Mesendoderm (in vitro differentiated cells): ENCODE measurements at regions not wholly inside any gene's neighbourhood (a gene's known extent, or its start where the extent isn't known, plus 50 kb on each side); places are given as distances from the start of the nearest gene placed in this dataset.

Source experiments
- DNase-seq: peaks from one replicate; pipeline ENCODE4 v3.0.0; 2013
- H2AK5ac ChIP-seq: 2 replicates; pipeline ENCODE4 v1.6.1; 2013; ENCODE audit warnings: low read length, inconsistent platforms
- H2BK120ac ChIP-seq: 2 replicates; pipeline ENCODE4 v1.6.1; 2013; ENCODE audit warnings: low read depth, mild to moderate bottlenecking, low read length, moderate library complexity, mixed read lengths
- H2BK15ac ChIP-seq: replicated peaks from 2 replicates; pipeline ENCODE4 v1.6.1; 2013; ENCODE audit warnings: low read depth, mild to moderate bottlenecking, moderate library complexity
- H2BK5ac ChIP-seq: 2 replicates; pipeline ENCODE4 v1.6.1; 2013; ENCODE audit warnings: low read length, inconsistent platforms
- H3K18ac ChIP-seq: 2 replicates; pipeline ENCODE4 v1.6.1; 2013; ENCODE audit warnings: mild to moderate bottlenecking, low read length, mixed read lengths
- H3K23ac ChIP-seq: one replicate; pipeline ENCODE4 v1.6.1; 2013; ENCODE audit warnings: low read length
- H3K27ac ChIP-seq: 2 replicates; pipeline ENCODE4 v1.5.1; 2013; ENCODE audit warnings: low read depth, mild to moderate bottlenecking, inconsistent platforms, low read length, moderate library complexity
- H3K27me3 ChIP-seq: 2 replicates; pipeline ENCODE4 v1.6.1; 2013; ENCODE audit warnings: low read length, control low read depth, mild to moderate bottlenecking, inconsistent platforms; ENCODE audit not compliant: insufficient read depth, poor library complexity
- H3K36me3 ChIP-seq: 2 replicates; pipeline ENCODE4 v1.6.1; 2013; ENCODE audit warnings: low read length, inconsistent platforms; ENCODE audit not compliant: control insufficient read depth, insufficient read depth
- H3K4ac ChIP-seq: one replicate; pipeline ENCODE4 v1.6.1; 2013; ENCODE audit warnings: low read depth, mild to moderate bottlenecking, low read length, moderate library complexity
- H3K4me1 ChIP-seq: 2 replicates; pipeline ENCODE4 v1.6.1; 2013; ENCODE audit warnings: low read depth, low read length, inconsistent platforms; ENCODE audit not compliant: control insufficient read depth
- H3K4me2 ChIP-seq: 2 replicates; pipeline ENCODE4 v1.6.1; 2013; ENCODE audit warnings: low read length
- H3K4me3 ChIP-seq: 2 replicates; pipeline ENCODE4 v1.5.1; 2013; ENCODE audit warnings: mild to moderate bottlenecking, low read length
- H3K56ac ChIP-seq: one replicate; pipeline ENCODE4 v1.6.1; 2013; ENCODE audit warnings: low read length
- H3K79me1 ChIP-seq: 2 replicates; pipeline ENCODE4 v1.6.1; 2013; ENCODE audit warnings: low read length, inconsistent platforms
- H3K79me2 ChIP-seq: 2 replicates; pipeline ENCODE4 v1.6.1; 2013; ENCODE audit warnings: mild to moderate bottlenecking, low read length; ENCODE audit not compliant: control insufficient read depth, insufficient read depth
- H3K9ac ChIP-seq: 2 replicates; pipeline ENCODE4 v1.6.1; 2013; ENCODE audit warnings: low read length, inconsistent platforms
- H4K5ac ChIP-seq: one replicate; pipeline ENCODE4 v1.6.1; 2013; ENCODE audit warnings: low read length
- H4K8ac ChIP-seq: one replicate; pipeline ENCODE4 v1.6.1; 2013; ENCODE audit warnings: low read depth, mild to moderate bottlenecking, control low read depth, low read length, moderate library complexity
- WGBS: extraction: QIAGEN DNeasy Blood & Tissue Kit; methylation state at CpG from one replicate; pipeline ENCODE4 v1.1.7; 2013; ENCODE audit warnings: low lambda C conversion rate, missing lambda C conversion rate; ENCODE audit not compliant: insufficient coverage; ENCODE audit errors: extremely low coverage; 5-methylcytosine and 5-hydroxymethylcytosine counted together

- Histone ChIP-seq H3K56ac (no peak overlapping the region), H3K4me3 (no peak overlapping the region), H3K9ac (no peak overlapping the region), H3K4me1 (no peaks in the 10 kb centered on the region), H2BK15ac (no peak overlapping the region), H2BK120ac (no peak overlapping the region), H3K79me2 (no peaks in the 10 kb centered on the region), H3K4me2 (no peak overlapping the region), H2AK5ac (no peak overlapping the region), H2BK5ac (no peak overlapping the region), H3K27ac (no peak overlapping the region), H3K27me3 (no peaks in the 10 kb centered on the region), H3K23ac (no peak overlapping the region), H4K8ac (peak overlapping the region; percentile 65), H4K5ac (no peak overlapping the region), H3K4ac (peak overlapping the region; percentile 49), H3K36me3 (no peaks in the 10 kb centered on the region), H3K18ac (no peak overlapping the region), H3K79me1 (no peaks in the 10 kb centered on the region)
- WGBS = no CpG with 5 or more reads among the region's 1 CpG
- DNase-seq = no peak
These were observed 314.0 kb downstream of the NDFIP2 start for GRCh38 chr13:79794931-79795330.

- no peak overlapping the region for H3K4me2 ChIP-seq
- no peak overlapping the region for H3K4ac ChIP-seq
- H3K4me1 ChIP-seq = no peaks in the 10 kb centered on the region
- H3K36me3 ChIP-seq = no peaks in the 10 kb centered on the region
- H3K4me3 ChIP-seq = no peak overlapping the region
- no peak overlapping the region for H3K23ac ChIP-seq
- no peaks in the 10 kb centered on the region for H3K27me3 ChIP-seq
- H3K79me2 ChIP-seq = no peaks in the 10 kb centered on the region
- DNase-seq = no peak
- H4K5ac ChIP-seq = no peak overlapping the region
- H2BK120ac ChIP-seq = no peak overlapping the region
- H3K79me1 ChIP-seq = no peaks in the 10 kb centered on the region
- H2BK15ac ChIP-seq = no peak overlapping the region
- H3K18ac ChIP-seq = no peak overlapping the region
- H2AK5ac ChIP-seq = no peak overlapping the region
- H3K27ac ChIP-seq = no peak overlapping the region
- no peak overlapping the region for H3K9ac ChIP-seq
- H4K8ac ChIP-seq = no peak overlapping the region
- H2BK5ac ChIP-seq = no peak overlapping the region
- H3K56ac ChIP-seq = no peak overlapping the region
These were observed 311.8 kb downstream of the NDFIP2 start for GRCh38 chr13:79792716-79793115.

DNA sequence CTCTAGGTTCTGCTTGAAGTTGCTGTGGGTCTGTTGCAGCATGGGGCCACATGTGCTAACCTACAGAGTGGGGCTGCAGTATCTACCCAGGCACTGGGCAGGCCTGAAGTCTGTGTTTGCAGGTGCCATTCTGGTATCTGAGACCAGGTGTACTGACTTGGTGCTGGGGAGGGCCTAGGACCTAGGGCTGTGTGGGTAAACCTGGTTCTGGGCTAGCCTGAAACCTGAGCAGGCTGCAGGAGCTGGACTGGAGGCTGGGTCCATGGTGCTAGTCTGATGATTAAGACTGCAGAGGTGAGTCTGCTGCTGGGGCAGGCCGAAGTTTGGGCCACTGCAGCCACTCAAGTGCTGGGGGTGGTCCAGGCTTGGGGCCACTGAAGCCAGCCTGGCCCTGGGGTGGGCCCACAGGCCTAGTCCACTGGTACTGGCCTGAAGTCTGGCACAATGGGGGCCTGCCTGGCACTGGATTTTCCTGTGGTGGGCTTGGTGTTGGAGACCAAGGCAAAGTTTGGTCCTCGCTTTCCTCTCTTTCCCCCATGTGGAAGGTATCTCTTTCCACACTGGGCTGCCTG is 310.6 kb downstream of the NDFIP2 start:
- Histone ChIP-seq H2BK120ac (no peak overlapping the region), H2AK5ac (no peak overlapping the region)
- WGBS = no CpG with 5 or more reads among the region's 2 CpGs

GRCh38 chr13:79786176-79786575 is 305.2 kb downstream of the NDFIP2 start:
- Histone ChIP-seq H2BK15ac (no peak overlapping the region), H3K56ac (no peak overlapping the region), H4K5ac (no peak overlapping the region), H3K27ac (no peak overlapping the region), H3K36me3 (no peaks in the 10 kb centered on the region), H2BK120ac (no peak overlapping the region), H3K79me1 (no peaks in the 10 kb centered on the region), H4K8ac (no peak overlapping the region), H2AK5ac (no peak overlapping the region), H3K4me2 (no peak overlapping the region), H3K23ac (no peak overlapping the region), H3K18ac (no peak overlapping the region), H2BK5ac (no peak overlapping the region), H3K4ac (no peak overlapping the region), H3K79me2 (no peaks in the 10 kb centered on the region), H3K27me3 (no peaks in the 10 kb centered on the region), H3K9ac (no peak overlapping the region), H3K4me1 (peaks cover 3% of the 10 kb centered on the region), H3K4me3 (no peak overlapping the region)
- WGBS = no CpG with 5 or more reads among the region's 4 CpGs
- DNase-seq = no peak

More for the DNA sequence above, 310.6 kb downstream of the NDFIP2 start:
- no peaks in the 10 kb centered on the region for H3K4me1 ChIP-seq
- H3K79me1 ChIP-seq = no peaks in the 10 kb centered on the region
- no peak overlapping the region for H3K18ac ChIP-seq
- H3K4me2 ChIP-seq = no peak overlapping the region
- no peak for DNase-seq
- no peak overlapping the region for H3K4ac ChIP-seq
- H4K8ac ChIP-seq = no peak overlapping the region
- H4K5ac ChIP-seq = no peak overlapping the region
- no peak overlapping the region for H3K9ac ChIP-seq
- H3K27me3 ChIP-seq = no peaks in the 10 kb centered on the region
- H3K27ac ChIP-seq = no peak overlapping the region
- no peak overlapping the region for H3K23ac ChIP-seq
- H2BK15ac ChIP-seq = no peak overlapping the region
- H3K79me2 ChIP-seq = no peaks in the 10 kb centered on the region
- no peak overlapping the region for H3K4me3 ChIP-seq
- no peak overlapping the region for H2BK5ac ChIP-seq
- no peak overlapping the region for H3K56ac ChIP-seq
- no peaks in the 10 kb centered on the region for H3K36me3 ChIP-seq

DNA sequence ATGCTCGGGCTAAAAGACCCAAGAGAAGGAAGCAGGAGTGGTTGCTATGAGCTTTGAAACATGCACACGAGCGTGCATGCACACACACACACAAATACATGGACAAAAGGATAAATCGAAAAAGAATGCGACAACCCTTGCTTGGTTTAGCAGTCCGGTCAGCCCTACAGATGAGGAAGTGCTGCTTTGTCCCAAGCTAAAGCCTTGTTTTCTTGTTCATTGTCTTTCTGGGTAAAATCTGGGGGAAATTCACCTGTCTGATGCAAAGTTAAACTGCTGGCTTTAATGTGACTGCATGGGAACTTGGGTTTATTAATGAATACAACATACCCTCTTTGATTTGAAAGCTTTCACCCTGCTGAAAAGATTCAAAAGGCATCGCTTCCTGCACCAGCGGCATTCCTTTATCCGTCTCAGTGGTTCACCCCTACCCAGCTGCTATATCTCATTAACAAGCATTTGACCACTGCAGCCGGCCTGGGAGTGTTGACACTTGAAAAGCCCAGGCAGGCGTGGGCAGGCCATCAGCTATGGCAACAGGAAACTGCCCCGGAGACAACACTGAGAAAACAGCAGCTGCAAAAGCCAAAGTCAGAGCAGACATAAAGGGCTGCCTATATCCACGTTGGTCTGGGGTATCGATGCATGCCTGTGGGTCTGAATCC is 301.7 kb downstream of the NDFIP2 start:
- WGBS = no CpG with 5 or more reads among the region's 14 CpGs
- Histone ChIP-seq H2BK15ac (peak overlapping the region; percentile 100), H3K27me3 (no peaks in the 10 kb centered on the region), H3K36me3 (no peaks in the 10 kb centered on the region), H3K4me2 (no peak overlapping the region), H3K4me3 (no peak overlapping the region), H3K56ac (peak overlapping the region; percentile 70), H2AK5ac (no peak overlapping the region), H3K23ac (no peak overlapping the region), H4K5ac (no peak overlapping the region), H2BK5ac (no peak overlapping the region), H3K9ac (no peak overlapping the region), H3K4ac (peak overlapping the region; percentile 87), H3K18ac (peak overlapping the region; percentile 88), H3K79me1 (no peaks in the 10 kb centered on the region), H4K8ac (no peak overlapping the region), H2BK120ac (peak overlapping the region; percentile 1), H3K27ac (peak overlapping the region; percentile 51), H3K79me2 (no peaks in the 10 kb centered on the region), H3K4me1 (peaks cover 6% of the 10 kb centered on the region)
- peak; percentile 94 for DNase-seq
